ENCODE measurements at regions not wholly inside any gene's neighbourhood (a gene's known extent, or its start where the extent isn't known, plus 50 kb on each side); places are given as distances from the start of the nearest gene placed in this dataset.
"Not testable (repeated sequence)": the region's sequence is repeated elsewhere in the genome, so short reads cannot be mapped to it uniquely, and the experiment has no call there.

GRCh38 chr6:166708460-166708859 is 81.4 kb upstream of the RPS6KA2 start:
- H3K27me3 Mint-ChIP-seq (ENCODE audit: low read depth): peaks cover under 1% of the 10 kb centered on the region
- peaks cover 4% of the 10 kb centered on the region for H3K36me3 Mint-ChIP-seq (ENCODE audit: low read depth)
- H3K9me3 Mint-ChIP-seq (ENCODE audit: low read depth): peaks cover 8% of the 10 kb centered on the region
- no peak for DNase-seq (ENCODE audit: low spot score)
- TF ChIP-seq, protein P1, sequence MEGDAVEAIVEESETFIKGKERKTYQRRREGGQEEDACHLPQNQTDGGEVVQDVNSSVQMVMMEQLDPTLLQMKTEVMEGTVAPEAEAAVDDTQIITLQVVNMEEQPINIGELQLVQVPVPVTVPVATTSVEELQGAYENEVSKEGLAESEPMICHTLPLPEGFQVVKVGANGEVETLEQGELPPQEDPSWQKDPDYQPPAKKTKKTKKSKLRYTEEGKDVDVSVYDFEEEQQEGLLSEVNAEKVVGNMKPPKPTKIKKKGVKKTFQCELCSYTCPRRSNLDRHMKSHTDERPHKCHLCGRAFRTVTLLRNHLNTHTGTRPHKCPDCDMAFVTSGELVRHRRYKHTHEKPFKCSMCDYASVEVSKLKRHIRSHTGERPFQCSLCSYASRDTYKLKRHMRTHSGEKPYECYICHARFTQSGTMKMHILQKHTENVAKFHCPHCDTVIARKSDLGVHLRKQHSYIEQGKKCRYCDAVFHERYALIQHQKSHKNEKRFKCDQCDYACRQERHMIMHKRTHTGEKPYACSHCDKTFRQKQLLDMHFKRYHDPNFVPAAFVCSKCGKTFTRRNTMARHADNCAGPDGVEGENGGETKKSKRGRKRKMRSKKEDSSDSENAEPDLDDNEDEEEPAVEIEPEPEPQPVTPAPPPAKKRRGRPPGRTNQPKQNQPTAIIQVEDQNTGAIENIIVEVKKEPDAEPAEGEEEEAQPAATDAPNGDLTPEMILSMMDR (IDR thresholded peaks at IDR 0.05): no peak
- no peaks in the 10 kb centered on the region for H3K4me1 Mint-ChIP-seq (ENCODE audit: low read depth)
- no peak overlapping the region for H3K4me3 Mint-ChIP-seq (ENCODE audit: unreplicated experiment)
- no peak overlapping the region for H3K27ac Mint-ChIP-seq (ENCODE audit: unreplicated experiment)

GRCh38 chr6:166707045-166707444 is 80.0 kb upstream of the RPS6KA2 start:
- TF ChIP-seq, protein P1 (IDR thresholded peaks at IDR 0.05): peak; percentile 69
- Mint-ChIP-seq H3K4me1 (ENCODE audit: low read depth) (no peaks in the 10 kb centered on the region), H3K9me3 (ENCODE audit: low read depth) (peaks cover 8% of the 10 kb centered on the region), H3K27ac (ENCODE audit: unreplicated experiment) (no peak overlapping the region), H3K4me3 (ENCODE audit: unreplicated experiment) (no peak overlapping the region), H3K36me3 (ENCODE audit: low read depth) (peaks cover 4% of the 10 kb centered on the region), H3K27me3 (ENCODE audit: low read depth) (peaks cover 3% of the 10 kb centered on the region)
- no peak for DNase-seq (ENCODE audit: low spot score)

DNA sequence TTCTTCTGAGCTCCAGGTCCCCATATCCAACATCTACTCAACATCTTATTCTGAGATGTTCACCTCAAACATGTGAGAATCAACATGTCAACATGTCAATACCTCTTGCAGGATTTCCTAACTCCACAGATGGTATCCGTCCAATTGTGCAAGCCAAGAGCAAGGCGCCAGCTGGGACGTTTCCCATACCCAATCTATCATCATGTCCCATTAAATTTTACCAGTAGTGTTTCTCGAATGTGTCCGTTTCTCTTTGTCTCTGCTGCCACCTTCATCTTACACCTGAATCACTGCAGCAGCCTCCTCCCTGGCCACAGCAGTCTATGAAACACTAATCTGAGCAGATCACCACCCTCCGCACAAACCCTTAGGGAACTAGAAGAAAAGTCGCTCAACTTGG is 78.0 kb upstream of the RPS6KA2 start:
- TF ChIP-seq, protein P1 (IDR thresholded peaks at IDR 0.05): no peak
- no peak overlapping the region for H3K4me3 Mint-ChIP-seq (ENCODE audit: unreplicated experiment)
- no peak overlapping the region for H3K27ac Mint-ChIP-seq (ENCODE audit: unreplicated experiment)
- no peaks in the 10 kb centered on the region for H3K4me1 Mint-ChIP-seq (ENCODE audit: low read depth)
- peaks cover 10% of the 10 kb centered on the region for H3K27me3 Mint-ChIP-seq (ENCODE audit: low read depth)
- no peak for DNase-seq (ENCODE audit: low spot score)
- no peaks in the 10 kb centered on the region for H3K9me3 Mint-ChIP-seq (ENCODE audit: low read depth)
- H3K36me3 Mint-ChIP-seq (ENCODE audit: low read depth): no peaks in the 10 kb centered on the region

- Mint-ChIP-seq H3K4me1 (ENCODE audit: low read depth) (no peaks in the 10 kb centered on the region), H3K36me3 (ENCODE audit: low read depth) (no peaks in the 10 kb centered on the region), H3K4me3 (ENCODE audit: unreplicated experiment) (no peak overlapping the region), H3K9me3 (ENCODE audit: low read depth) (no peaks in the 10 kb centered on the region), H3K27me3 (ENCODE audit: low read depth) (peaks cover 10% of the 10 kb centered on the region), H3K27ac (ENCODE audit: unreplicated experiment) (no peak overlapping the region)
- TF ChIP-seq, protein P1 (IDR thresholded peaks at IDR 0.05): no peak
- no peak for DNase-seq (ENCODE audit: low spot score)
These were observed 77.1 kb upstream of the RPS6KA2 start for GRCh38 chr6:166704171-166704570.

- Mint-ChIP-seq H3K27ac (ENCODE audit: unreplicated experiment) (no peak overlapping the region), H3K4me3 (ENCODE audit: unreplicated experiment) (no peak overlapping the region), H3K36me3 (ENCODE audit: low read depth) (no peaks in the 10 kb centered on the region), H3K9me3 (ENCODE audit: low read depth) (no peaks in the 10 kb centered on the region), H3K27me3 (ENCODE audit: low read depth) (peaks cover 10% of the 10 kb centered on the region), H3K4me1 (ENCODE audit: low read depth) (no peaks in the 10 kb centered on the region)
- TF ChIP-seq, protein P1 (IDR thresholded peaks at IDR 0.05): no peak
- no peak for DNase-seq (ENCODE audit: low spot score)
These were observed 76.2 kb upstream of the RPS6KA2 start for GRCh38 chr6:166703149-166703710.

DNA sequence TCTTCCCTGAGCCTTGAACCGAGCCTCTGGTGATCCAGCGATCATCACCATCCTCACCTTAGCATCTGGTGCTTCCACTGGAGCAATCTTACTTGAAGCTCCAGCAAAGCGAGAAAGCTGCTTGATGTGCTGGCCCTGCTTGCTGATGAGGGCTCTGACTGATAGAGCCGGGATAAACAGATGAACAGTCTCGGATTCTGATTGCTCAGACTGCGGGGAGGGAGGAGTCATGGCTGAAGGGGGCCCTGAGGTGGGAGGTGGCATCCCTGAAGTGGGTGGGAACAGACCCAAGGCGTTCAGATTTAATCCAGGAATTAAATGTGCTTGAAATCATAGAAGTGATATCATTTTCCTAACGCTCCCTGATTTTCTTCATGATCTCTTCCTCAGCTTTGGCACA is 74.4 kb upstream of the RPS6KA2 start:
- H3K4me3 Mint-ChIP-seq (ENCODE audit: unreplicated experiment); H3K9me3 Mint-ChIP-seq (ENCODE audit: low read depth); H3K36me3 Mint-ChIP-seq (ENCODE audit: low read depth); H3K4me1 Mint-ChIP-seq (ENCODE audit: low read depth); H3K27ac Mint-ChIP-seq (ENCODE audit: unreplicated experiment); DNase-seq (ENCODE audit: low spot score): not testable (repeated sequence)
- peaks cover 10% of the 10 kb centered on the region for H3K27me3 Mint-ChIP-seq (ENCODE audit: low read depth)

DNA sequence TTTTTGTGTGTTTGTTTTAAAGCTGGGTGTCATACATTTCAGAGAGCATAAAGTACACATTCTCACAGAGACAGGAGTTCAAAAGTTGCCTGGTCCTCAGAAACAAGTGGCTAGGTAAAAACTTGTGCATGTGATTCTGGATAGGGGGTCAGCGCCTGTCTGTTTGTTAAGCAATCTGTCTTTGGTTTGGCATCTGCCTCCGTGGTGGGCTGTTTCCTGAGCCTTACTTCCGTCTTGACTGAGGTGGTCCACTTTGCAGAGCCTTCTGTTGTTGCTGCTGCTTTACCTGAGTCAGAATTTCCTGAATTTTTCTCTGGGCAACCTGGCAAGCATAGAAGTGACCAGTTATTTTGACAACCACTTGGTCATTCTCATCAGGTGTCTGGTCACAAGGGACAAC is 73.8 kb upstream of the RPS6KA2 start:
- not testable (repeated sequence) for H3K4me1 Mint-ChIP-seq (ENCODE audit: low read depth); H3K36me3 Mint-ChIP-seq (ENCODE audit: low read depth); H3K27ac Mint-ChIP-seq (ENCODE audit: unreplicated experiment); H3K4me3 Mint-ChIP-seq (ENCODE audit: unreplicated experiment); H3K9me3 Mint-ChIP-seq (ENCODE audit: low read depth); DNase-seq (ENCODE audit: low spot score)
- peaks cover 10% of the 10 kb centered on the region for H3K27me3 Mint-ChIP-seq (ENCODE audit: low read depth)
